Body of pancreas (tissue), 4 donors: ENCODE measurements at regions not wholly inside any gene's neighbourhood (a gene's known extent, or its start where the extent isn't known, plus 50 kb on each side); places are given as distances from the start of the nearest gene placed in this dataset.
"Not testable (repeated sequence)": the region's sequence is repeated elsewhere in the genome, so short reads cannot be mapped to it uniquely, and the experiment has no call there.

Experiments used
- ATAC-seq: fragments of 150-250 bp; one replicate; pipeline ENCODE4 v1.9.1; 2016
- DNase-seq, 4 donors: peaks; one replicate each; pipeline ENCODE4 v3.0.0-alpha.2; 2019
- H3K27ac ChIP-seq, 4 donors: fragments of 200-600 bp; sonication (generic); 1 replicate in 3 of 4; 2 replicates in 1 of 4; pipeline versions ENCODE4 v1.5.1 to v1.6.1; 2016 to 2019; ENCODE audit warnings: mild to moderate bottlenecking in 1 of 4, mixed read lengths in 1 of 4, moderate library complexity in 1 of 4
- H3K27me3 ChIP-seq, 2 donors: fragments of 200-600 bp; sonication (generic); one replicate each; pipeline ENCODE4 v1.6.0; 2016; ENCODE audit warnings: mild to moderate bottlenecking in 1 of 2
- H3K36me3 ChIP-seq, 2 donors: fragments of 200-600 bp; sonication (generic); replicated peaks in 1 of 2; 2 replicates each; pipeline ENCODE4 v1.5.1; 2016; ENCODE audit warnings: low read depth in 2 of 2; ENCODE audit not compliant: insufficient read depth in 1 of 2
- H3K4me1 ChIP-seq: fragments of 200-600 bp; sonication (generic); one replicate; pipeline ENCODE4 v1.6.0; 2016
- H3K4me3 ChIP-seq, 2 donors: fragments of 200-600 bp; sonication (generic); 1 replicate in 1 of 2; 2 replicates in 1 of 2; pipeline ENCODE4 v1.5.1; 2016 to 2019
- H3K9me3 ChIP-seq, 3 donors: fragments of 200-600 bp; sonication (generic); 1 replicate in 2 of 3; 2 replicates in 1 of 3; pipeline ENCODE4 v1.5.1; 2016
- CTCF ChIP-seq, 7 experiments: fragments of 450-650 bp in 4 of 7; fragments of 200-600 bp in 3 of 7; sonication (generic) in 3 of 7; IDR thresholded peaks; one replicate each; pipeline ENCODE4 v1.5.1; 2016 to 2019; ENCODE audit warnings: antibody characterized with exemption in 7 of 7
- POLR2A ChIP-seq, 3 donors: fragments of 450-650 bp; IDR thresholded peaks; one replicate each; pipeline ENCODE4 v1.6.1; 2016; ENCODE audit warnings: antibody characterized with exemption in 3 of 3, mild to moderate bottlenecking in 2 of 3
- WGBS, 2 donors: methylation state at CpG; one replicate each; pipeline ENCODE4 v1.1.5; 2017; 5-methylcytosine and 5-hydroxymethylcytosine counted together
- intact Hi-C: fragments of 100-400 bp; cut with DNase I; formaldehyde crosslinking; loops from one replicate; pipeline ENCODE4 v1.15.1; 2023

- TF ChIP-seq POLR2A (IDR thresholded peaks at IDR 0.05): no peak
- no peak for TF ChIP-seq CTCF (IDR thresholded peaks at IDR 0.05)
- 83 to 88% methylated on average over 4 of the region's 4 CpGs for WGBS, 2 donors
- DNase-seq (no peak), ATAC-seq (no peak)
- no peaks in the 10 kb centered on the region for H3K36me3 ChIP-seq
- H3K27ac ChIP-seq: no peak overlapping the region
- intact Hi-C loops: no loop called here
- no peaks in the 10 kb centered on the region for H3K27me3 ChIP-seq
- no peak overlapping the region for H3K4me3 ChIP-seq
- H3K9me3 ChIP-seq: no peaks in the 10 kb centered on the region
- no peaks in the 10 kb centered on the region for H3K4me1 ChIP-seq
Measured at GRCh38 chr1:192889082-192889481, 80.2 kb downstream of the RGS2 start.

DNA sequence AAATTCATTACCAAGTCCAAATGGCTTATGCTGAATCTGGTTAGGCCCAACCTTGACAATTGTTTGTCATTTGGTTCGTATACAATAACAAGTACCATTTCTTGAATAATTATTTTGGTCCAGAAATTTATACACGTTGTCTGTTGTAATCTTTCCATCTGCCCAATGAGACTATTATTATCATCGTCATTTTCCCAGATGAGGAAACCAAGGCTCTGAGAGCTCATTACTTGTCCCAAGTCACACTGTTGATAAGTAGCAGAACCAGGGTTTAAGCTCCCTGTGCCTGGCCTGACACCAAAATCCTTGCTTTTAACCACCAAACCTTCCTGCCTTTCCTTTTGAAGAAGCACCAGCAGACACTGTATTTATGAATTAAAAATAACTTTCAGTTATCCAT lies 81.3 kb downstream of the RGS2 start:
- WGBS, 2 donors: 88% methylated on average over 3 of the region's 3 CpGs
- Histone ChIP-seq H3K27ac (no peak overlapping the region), H3K27me3 (no peaks in the 10 kb centered on the region), H3K36me3 (no peaks in the 10 kb centered on the region), H3K4me1 (no peaks in the 10 kb centered on the region), H3K4me3 (no peak overlapping the region), H3K9me3 (no peaks in the 10 kb centered on the region)
- TF ChIP-seq POLR2A (IDR thresholded peaks at IDR 0.05): no peak
- no peak for TF ChIP-seq CTCF (IDR thresholded peaks at IDR 0.05)
- intact Hi-C loops: no loop called here
- DNase-seq: no peak
- ATAC-seq: no peak

GRCh38 chr1:192892934-192893333 lies 84.1 kb downstream of the RGS2 start:
- no peaks in the 10 kb centered on the region for H3K4me1 ChIP-seq
- DNase-seq: no peak
- H3K27me3 ChIP-seq: no peaks in the 10 kb centered on the region
- H3K36me3 ChIP-seq: no peaks in the 10 kb centered on the region
- 0 to 34% methylated on average over 1 of the region's 1 CpG for WGBS, 2 donors
- peaks cover 0 to 2% (median 0%) of the 10 kb centered on the region in 3 donors for H3K9me3 ChIP-seq
- no peak overlapping the region for H3K4me3 ChIP-seq
- ATAC-seq: no peak
- intact Hi-C loops: no loop called here
- TF ChIP-seq CTCF (IDR thresholded peaks at IDR 0.05) (no peak), POLR2A (IDR thresholded peaks at IDR 0.05) (no peak)
- H3K27ac ChIP-seq: no peak overlapping the region

DNA sequence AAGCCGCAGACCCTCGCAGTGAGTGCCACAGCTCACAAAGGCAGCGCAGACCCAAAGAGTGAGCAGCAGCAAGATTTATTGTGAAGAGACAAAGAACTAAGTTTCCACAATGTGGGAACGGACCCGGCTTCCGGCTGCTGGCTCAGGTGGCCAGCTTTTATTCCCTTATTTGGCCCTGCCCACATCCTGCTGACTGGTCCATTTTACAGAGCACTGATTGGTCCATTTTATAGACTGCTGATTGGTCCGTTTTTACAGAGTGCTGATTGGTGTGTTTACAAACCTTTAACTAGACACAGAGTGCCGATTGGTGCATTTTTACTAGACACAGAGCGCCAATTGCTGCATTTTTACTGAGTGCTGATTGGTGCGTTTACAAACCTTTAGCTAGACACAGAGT lies 86.6 kb downstream of the RGS2 start:
- H3K4me1 ChIP-seq, H3K27me3 ChIP-seq, DNase-seq, H3K36me3 ChIP-seq, ATAC-seq, intact Hi-C loops, H3K4me3 ChIP-seq, H3K27ac ChIP-seq, H3K9me3 ChIP-seq: not testable (repeated sequence)
- WGBS, 2 donors: 90% methylated on average over 10 of the region's 10 CpGs

DNA sequence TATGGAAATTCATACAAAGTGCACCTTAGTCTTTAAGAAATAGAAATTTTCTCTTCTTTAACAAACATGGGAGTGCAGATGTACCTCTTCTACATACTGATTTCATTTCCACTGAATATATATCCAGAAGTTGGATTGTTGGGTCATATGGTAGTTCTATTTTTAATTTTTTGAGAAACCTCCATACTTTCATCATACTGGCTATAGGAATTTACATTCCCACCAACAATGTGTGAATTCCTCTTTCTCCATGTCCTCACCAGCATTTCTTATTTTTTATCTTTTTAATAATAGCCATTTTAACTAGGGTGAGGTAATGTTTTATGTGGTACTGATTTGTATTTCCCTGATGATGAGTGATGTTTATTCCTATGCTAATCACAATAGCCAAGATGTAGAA lies 87.5 kb downstream of the RGS2 start:
- no peak overlapping the region for H3K4me3 ChIP-seq
- H3K9me3 ChIP-seq: peaks cover 0 to 4% (median 0%) of the 10 kb centered on the region in 3 donors
- no peak for DNase-seq
- H3K36me3 ChIP-seq: no peaks in the 10 kb centered on the region
- no peak overlapping the region for H3K27ac ChIP-seq
- H3K4me1 ChIP-seq: no peaks in the 10 kb centered on the region
- intact Hi-C loops: no loop called here
- no peaks in the 10 kb centered on the region for H3K27me3 ChIP-seq
- TF ChIP-seq POLR2A (IDR thresholded peaks at IDR 0.05) (no peak), CTCF (IDR thresholded peaks at IDR 0.05) (no peak)
- ATAC-seq: no peak
